Stimulated activated CD4-positive, alpha-beta T cell treated with anti-CD3 and anti-CD28 coated beads, Interleukin-4, amount 100 ng/mL, for 4 hours (primary cell): ENCODE measurements at regions not wholly inside any gene's neighbourhood (a gene's known extent, or its start where the extent isn't known, plus 50 kb on each side); places are given as distances from the start of the nearest gene placed in this dataset.
"Not testable (repeated sequence)": the region's sequence is repeated elsewhere in the genome, so short reads cannot be mapped to it uniquely, and the experiment has no call there.

ENCODE experiments used
- DNase-seq, 2 experiments: peaks; one replicate each; pipeline ENCODE4 v3.0.0-alpha.2; 2020

DNA sequence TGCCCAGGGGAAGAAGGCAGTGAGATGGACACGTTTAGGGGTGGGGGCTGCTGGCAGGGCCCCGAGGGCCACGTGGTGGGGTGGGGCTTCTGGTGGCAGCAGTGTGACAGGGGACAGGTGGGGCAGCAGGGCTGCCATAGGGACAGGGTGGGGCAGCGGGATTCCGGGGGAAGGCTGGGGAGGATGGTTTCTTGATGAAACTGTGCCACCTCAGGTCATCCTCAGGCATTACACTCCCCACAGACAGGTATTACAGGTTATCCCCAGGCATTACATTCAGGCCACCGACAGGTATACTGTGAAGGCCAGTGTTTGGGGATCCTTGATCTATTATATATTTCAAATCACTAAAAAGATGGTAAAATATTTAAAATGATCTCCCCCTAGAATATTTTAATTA lies 432.1 kb upstream of the TSPY4 start:
- no peak for DNase-seq

DNA sequence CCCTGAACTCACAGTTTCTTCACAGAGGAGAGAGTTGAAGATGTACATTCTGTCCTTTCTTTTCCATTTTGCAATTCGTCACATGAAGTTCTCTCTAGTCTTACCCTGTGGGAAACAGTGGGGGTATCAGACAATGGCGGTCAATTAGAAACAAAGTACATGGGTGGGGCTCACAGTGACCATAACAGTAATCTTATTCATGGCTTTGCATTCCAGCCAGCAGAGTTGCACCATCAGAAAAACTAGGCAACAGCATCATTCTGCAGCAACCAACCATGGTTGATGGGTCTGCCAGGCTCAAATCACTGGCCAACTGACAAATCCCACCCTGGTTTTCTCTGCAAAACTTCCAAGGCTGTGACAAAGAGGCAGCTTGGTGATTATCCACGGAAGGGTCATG lies 414.7 kb upstream of the TSPY4 start:
- not testable (repeated sequence) for DNase-seq
